ENCODE measurements at regions not wholly inside any gene's neighbourhood (a gene's known extent, or its start where the extent isn't known, plus 50 kb on each side); places are given as distances from the start of the nearest gene placed in this dataset.

GRCh38 chr3:31247850-31248562 lies 284.7 kb upstream of the STT3B start:
- no peak for DNase-seq (ENCODE audit: low read depth in 2 of 2)

DNA sequence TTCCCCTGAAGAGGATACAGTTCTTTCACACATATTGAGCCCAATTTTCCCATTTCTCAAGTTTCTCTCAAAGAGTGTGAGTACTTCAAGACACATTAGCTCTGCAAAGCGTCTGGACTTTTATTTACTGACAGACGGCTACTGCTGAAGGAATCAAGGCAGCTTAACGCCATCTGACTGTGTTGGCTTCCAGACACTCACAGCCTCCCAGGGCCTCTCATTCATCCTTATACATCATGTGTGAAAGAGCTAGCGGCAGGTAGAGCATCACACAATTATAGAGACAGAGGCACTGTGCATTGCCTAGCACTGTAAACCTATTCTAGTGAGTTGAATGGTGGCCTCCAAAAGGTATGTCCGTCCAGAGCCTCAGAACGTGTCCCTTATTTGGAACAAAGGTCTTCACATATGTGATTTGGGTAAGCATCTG lies 284.1 kb upstream of the STT3B start:
- no peak for DNase-seq (ENCODE audit: low read depth in 2 of 2)

GRCh38 chr3:31249545-31249944 lies 283.2 kb upstream of the STT3B start:
- DNase-seq (ENCODE audit: low read depth in 2 of 2) = no peak

- DNase-seq (ENCODE audit: low read depth in 2 of 2) = no peak
These were observed 282.5 kb upstream of the STT3B start for GRCh38 chr3:31250116-31250777.

- no peak for DNase-seq (ENCODE audit: low read depth in 2 of 2)
These were observed 281.6 kb upstream of the STT3B start for GRCh38 chr3:31251083-31251482.

GRCh38 chr3:31252216-31253185 lies 280.2 kb upstream of the STT3B start:
- DNase-seq (ENCODE audit: low read depth in 2 of 2) = no peak

DNA sequence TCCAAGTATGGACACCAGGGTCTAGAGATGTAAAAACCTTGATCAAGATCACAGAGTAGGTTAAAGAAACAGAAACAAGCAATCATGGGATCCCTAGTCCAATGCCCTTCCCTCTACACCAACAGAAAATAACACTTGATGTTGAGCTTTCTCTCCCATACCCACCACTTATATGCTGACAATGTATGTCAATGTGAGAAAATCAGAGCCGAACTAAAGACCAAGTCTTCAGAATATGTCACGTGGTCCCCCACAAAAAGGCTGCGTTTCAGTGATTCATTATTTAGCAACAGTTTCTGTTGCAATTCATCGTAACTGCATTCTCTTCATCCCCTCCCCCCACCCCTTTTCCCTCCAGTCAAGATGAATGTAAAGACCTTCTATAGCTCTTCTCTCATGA lies 278.9 kb upstream of the STT3B start:
- DNase-seq (ENCODE audit: low read depth in 2 of 2) = no peak

DNA sequence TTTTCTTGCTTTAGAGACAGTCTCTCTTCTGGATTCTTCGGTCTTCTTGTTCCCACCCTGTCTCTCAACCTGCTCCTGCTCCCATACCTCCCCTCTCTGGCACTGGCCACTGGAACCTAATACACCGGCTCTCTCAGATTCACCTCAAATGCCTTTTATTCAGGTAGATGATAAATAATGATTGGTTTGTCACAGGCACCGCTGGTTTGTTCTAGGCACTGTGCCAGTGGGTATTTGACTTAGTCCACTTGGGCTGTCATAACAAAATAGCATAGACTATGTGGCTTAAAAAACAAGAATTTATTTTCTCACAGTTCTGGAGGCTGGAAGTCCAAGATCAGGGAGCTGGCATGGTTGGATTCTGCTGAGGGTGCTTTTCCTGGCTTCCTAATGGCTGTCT lies 278.2 kb upstream of the STT3B start:
- DNase-seq (ENCODE audit: low read depth in 2 of 2) = no peak

- no peak for DNase-seq (ENCODE audit: low read depth in 2 of 2)
These were observed 277.6 kb upstream of the STT3B start for GRCh38 chr3:31255007-31255581.

- no peak for DNase-seq (ENCODE audit: low read depth in 2 of 2)
These were observed 270.5 kb upstream of the STT3B start for GRCh38 chr3:31262201-31262600.

- DNase-seq (ENCODE audit: low read depth in 2 of 2) = no peak
These were observed 268.8 kb upstream of the STT3B start for GRCh38 chr3:31263897-31264296.

GRCh38 chr3:31265646-31266428 lies 266.9 kb upstream of the STT3B start:
- no peak for DNase-seq (ENCODE audit: low read depth in 2 of 2)

DNA sequence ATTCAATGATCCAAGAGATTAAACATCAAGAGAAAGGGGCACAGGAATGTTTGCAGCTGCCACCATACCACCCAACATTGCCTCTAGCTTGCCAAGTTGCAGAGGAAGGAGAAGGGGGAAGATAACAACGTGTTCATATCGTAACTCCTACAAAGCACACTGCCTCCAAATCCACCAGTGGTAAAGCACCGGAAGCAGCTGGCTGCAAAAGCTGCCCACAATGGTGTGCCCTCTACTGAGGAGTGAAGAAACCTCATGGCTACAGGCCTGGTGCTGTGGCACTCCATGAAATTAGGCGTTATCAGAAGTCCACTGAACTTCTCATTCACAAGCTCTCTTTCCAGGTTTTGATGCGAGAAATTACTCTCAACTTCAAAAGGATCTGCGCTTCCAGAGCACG lies 263.9 kb upstream of the STT3B start:
- no peak for DNase-seq (ENCODE audit: low read depth in 2 of 2)

GRCh38 chr3:31270010-31270409 lies 262.7 kb upstream of the STT3B start:
- no peak for DNase-seq (ENCODE audit: low read depth in 2 of 2)

- DNase-seq (ENCODE audit: low read depth in 2 of 2) = no peak
These were observed 258.2 kb upstream of the STT3B start for GRCh38 chr3:31274326-31275024.

- DNase-seq (ENCODE audit: low read depth in 2 of 2) = no peak
These were observed 257.6 kb upstream of the STT3B start for GRCh38 chr3:31275038-31275572.

- no peak for DNase-seq (ENCODE audit: low read depth in 2 of 2)
These were observed 257.1 kb upstream of the STT3B start for GRCh38 chr3:31275583-31275982.

GRCh38 chr3:31277582-31277981 lies 255.1 kb upstream of the STT3B start:
- no peak for DNase-seq (ENCODE audit: low read depth in 2 of 2)

- no peak for DNase-seq (ENCODE audit: low read depth in 2 of 2)
These were observed 254.2 kb upstream of the STT3B start for GRCh38 chr3:31278532-31278931.

- DNase-seq (ENCODE audit: low read depth in 2 of 2) = no peak
These were observed 247.9 kb upstream of the STT3B start for GRCh38 chr3:31284776-31285175.

All from activated CD8-positive, alpha-beta memory T cell treated with anti-CD3 and anti-CD28 coated beads for 4 hours (primary cell).